HG02759 (cell line): ENCODE measurements at regions not wholly inside any gene's neighbourhood (a gene's known extent, or its start where the extent isn't known, plus 50 kb on each side); places are given as distances from the start of the nearest gene placed in this dataset.

Experiments used
- ATAC-seq: cut with Tn5 transposase; IDR thresholded peaks from one replicate; pipeline ENCODE4 v1.9.1; 2021; ENCODE audit warnings: mild to moderate bottlenecking, moderate library complexity; ENCODE audit not compliant: unreplicated experiment

DNA sequence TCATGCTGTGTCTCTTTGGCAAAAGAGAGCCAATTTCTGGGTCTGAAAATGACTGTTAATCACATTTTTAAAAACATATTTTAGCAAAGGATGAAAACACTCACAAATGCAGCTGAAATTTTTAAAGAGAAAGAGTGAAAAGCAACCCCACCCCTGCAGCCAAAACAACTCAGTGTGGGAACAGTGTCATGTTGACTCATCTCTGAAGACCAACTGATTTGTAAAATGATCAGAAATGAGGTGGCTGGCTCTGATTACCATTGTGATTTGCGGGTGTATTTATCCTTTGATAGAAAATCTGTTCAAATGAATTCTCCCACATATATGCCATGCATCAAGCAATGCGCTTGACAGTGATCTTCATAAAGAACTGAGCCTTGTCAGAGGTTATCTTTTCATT is 287.0 kb upstream of the ESRRG start:
- peak; percentile 53 for ATAC-seq

GRCh38 chr1:217009376-217009775 is 286.1 kb upstream of the ESRRG start:
- ATAC-seq: no peak

DNA sequence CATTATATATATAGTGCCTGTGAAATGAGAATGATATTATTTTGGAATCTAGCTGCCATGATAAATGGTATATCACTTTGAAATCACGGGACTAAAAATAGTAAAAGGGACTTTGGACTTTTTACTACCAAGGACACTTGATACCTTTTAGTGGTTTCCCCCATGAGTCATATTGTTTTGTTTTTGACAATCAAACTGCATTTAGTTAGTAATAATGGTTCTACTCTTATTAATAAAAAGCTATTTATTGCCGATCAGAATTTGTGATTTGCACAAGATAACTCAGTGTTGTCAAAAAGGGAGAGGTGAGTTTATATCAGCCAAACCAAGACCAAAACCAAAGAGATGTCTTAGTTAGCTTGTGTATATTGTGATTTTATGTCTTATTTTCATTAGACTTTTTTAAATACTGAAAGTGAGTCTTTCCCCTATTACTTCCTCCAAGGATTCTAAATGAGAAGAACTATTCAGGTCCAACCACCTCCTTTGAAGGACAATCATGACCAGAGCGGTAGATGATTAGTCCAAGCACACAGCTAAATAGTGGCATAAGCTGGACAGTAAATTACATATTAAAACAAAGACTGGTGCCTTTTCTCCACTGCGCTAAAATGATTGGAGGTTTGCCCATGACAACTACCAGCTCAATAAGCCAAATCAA is 281.7 kb upstream of the ESRRG start:
- peak; percentile 78 for ATAC-seq

DNA sequence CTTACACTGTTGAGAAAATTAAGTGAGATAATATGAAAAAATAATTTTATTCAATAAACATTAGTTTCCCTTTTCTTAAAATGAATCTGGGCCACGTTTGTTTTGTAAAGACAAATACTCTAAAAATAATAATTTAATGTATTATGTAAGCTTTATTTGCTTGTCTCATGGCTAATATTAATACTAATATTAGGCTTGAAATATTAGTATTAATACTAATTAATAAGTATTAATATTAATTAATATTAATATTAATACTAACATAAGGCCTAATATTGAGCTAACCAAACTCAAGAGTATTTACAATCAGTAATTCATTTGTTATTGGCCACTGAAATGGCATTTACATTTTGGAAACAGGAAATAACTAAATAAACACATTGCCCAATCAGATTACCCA is 280.1 kb upstream of the ESRRG start:
- no peak for ATAC-seq

DNA sequence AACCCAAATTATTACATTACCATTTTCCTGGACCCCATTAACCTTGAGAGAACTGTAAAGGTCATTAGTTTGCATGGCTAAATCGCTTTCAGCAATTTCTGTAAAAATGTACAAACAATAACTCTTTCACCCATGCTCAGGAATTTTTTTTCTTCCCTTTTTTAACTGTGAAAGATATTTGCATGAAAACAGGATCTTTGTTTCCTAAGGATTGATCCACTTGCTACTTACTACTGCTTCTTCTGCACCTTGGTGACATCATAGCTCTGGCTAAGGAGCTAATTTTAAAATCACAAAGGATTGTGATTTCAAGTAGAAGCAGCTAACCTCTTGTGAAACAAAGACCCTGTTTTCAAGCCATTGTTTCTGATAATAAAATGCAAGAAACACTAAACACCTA is 274.6 kb upstream of the ESRRG start:
- no peak for ATAC-seq

- no peak for ATAC-seq
Measured at GRCh38 chr1:216997069-216997468, 273.8 kb upstream of the ESRRG start.

DNA sequence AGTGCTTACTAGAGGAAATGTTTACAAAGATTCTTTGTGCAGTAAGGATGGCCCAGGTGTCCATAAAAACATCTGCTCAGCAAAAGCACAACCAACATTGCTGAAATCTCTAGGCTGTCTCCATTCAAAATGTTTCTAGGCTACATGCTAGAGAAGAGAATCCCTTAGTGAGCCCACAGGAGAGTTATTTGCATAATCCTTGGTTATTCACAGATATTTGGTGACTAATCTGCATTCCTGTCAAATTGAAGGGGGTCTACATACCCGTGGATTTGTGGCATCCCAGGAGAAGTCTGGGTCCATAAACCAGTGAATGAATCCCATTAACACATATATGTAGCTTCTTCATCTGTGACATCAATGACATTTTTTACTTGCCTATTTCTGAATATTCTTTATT is 261.3 kb upstream of the ESRRG start:
- ATAC-seq: no peak

DNA sequence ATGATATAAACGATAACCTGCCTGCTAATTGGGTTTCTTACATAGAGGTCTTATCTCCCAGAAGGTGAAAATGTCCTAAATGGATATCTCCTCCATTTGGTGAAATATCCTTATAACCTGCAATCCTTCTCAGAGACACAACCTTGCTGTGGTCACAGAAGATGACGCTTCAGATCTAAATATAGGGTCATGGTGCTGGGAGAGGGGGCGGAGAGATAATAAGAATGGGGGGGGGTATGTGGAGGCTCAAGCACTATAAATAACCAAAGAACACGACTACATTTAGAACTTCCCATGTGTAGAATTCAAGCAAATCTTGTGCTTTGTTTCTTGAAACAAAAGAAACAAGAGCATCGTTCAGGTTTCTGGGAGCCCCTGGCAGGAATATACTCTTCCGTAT is 260.6 kb upstream of the ESRRG start:
- no peak for ATAC-seq

GRCh38 chr1:216961516-216961915 is 238.3 kb upstream of the ESRRG start:
- no peak for ATAC-seq

DNA sequence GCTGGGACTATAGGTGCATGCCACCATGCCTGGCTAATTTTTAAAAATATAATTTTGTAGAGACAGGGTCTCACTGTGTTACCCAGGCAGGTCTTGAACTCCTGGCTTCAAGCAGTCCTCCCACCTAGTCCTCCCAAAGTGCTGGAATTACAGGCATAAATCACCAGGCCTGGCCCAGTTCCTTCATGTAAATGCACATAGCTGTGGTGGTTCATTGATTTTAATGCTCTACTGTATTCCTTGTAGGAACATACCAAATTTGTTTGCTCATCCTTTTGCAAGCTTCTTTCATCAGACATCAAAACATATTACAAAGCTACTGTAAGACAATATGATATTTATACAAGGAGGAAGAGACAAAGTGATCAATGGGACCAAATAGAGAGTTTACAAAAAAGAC is 237.5 kb upstream of the ESRRG start:
- ATAC-seq: no peak

DNA sequence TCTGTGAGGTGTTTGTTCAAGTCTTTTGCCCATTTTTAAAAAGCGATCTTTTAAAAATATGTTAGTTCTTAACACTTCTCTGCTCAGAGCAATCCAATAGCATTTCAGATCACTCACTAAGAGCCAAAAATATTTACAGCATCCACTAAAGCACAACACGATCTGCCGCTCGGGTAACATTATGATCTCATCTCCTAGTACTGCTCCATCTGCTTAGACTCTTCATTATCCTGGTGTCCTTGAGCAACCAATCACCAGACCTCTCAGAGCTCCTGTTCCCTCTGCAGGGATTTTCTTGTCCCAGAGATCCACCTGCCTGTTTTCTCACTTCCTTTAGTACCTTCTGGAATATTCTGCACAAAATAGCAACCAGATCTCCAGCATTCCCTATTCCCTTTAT is 235.3 kb upstream of the ESRRG start:
- no peak for ATAC-seq

- ATAC-seq: no peak
Measured at GRCh38 chr1:216953495-216953894, 230.3 kb upstream of the ESRRG start.

GRCh38 chr1:216952864-216953263 is 229.6 kb upstream of the ESRRG start:
- ATAC-seq: no peak

- no peak for ATAC-seq
Measured at GRCh38 chr1:216945538-216946080, 222.4 kb upstream of the ESRRG start.

DNA sequence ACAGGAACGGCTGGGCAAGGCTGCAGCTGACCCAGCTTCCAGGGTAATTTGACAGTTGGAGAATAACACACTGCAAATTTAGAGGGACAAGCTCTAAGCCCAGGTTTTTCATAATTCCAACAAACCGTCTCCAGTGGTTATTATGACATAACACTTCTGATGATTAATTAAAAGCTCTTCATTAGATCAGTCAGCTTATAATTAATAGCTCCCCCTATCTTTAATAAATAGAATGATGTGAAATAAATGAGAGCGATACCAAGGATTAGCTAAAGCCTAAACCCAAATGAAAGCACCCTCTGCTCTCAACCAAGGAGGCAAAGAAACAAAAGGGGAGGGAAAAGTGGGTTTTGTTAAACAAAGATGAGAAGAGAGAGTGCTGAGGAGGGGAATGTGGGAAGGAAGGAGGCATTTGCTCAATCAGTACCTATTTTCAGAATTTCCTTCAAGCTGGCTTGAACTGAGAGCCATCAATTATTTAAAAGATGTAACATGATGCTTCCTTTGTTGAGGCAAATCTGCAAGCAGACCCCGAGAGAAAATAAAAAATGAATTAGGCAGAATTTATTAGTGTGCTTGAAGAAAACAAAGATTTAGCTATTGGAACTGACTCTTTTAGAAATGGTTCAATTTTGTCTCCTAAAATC is 221.8 kb upstream of the ESRRG start:
- no peak for ATAC-seq

- no peak for ATAC-seq
Measured at GRCh38 chr1:216937491-216937890, 214.3 kb upstream of the ESRRG start.

GRCh38 chr1:216936779-216937178 is 213.6 kb upstream of the ESRRG start:
- no peak for ATAC-seq

GRCh38 chr1:216935901-216936300 is 212.7 kb upstream of the ESRRG start:
- ATAC-seq: no peak

GRCh38 chr1:216932424-216932823 is 209.2 kb upstream of the ESRRG start:
- ATAC-seq: no peak

- no peak for ATAC-seq
Measured at GRCh38 chr1:216929870-216930582, 206.8 kb upstream of the ESRRG start.

DNA sequence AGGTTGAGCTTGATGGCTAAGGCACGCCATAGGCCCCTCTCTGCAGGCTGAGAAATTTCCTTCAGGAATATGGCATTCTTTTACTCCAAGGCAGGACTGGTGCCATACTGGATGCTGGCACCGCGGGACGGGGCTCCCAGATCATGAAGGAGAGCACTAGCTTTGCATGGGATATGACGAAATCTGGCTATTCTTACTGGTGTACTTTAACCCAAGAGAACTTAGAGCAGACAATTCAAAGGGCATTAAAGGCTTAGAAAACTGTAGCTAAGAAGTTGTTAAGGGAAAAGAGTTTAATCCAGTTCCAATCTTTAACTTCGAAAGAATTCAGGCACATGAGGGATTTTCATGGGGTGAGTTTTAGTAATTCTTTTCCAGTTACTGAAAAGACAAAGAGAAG is 204.4 kb upstream of the ESRRG start:
- no peak for ATAC-seq
